Gastroesophageal sphincter (tissue), 4 donors: ENCODE measurements at regions not wholly inside any gene's neighbourhood (a gene's known extent, or its start where the extent isn't known, plus 50 kb on each side); places are given as distances from the start of the nearest gene placed in this dataset.

Experiments
- ATAC-seq: fragments of 150-250 bp; one replicate; pipeline ENCODE4 v1.9.1; 2016; ENCODE audit warnings: mild to moderate bottlenecking, moderate library complexity
- H3K27ac ChIP-seq, 4 donors: fragments of 200-600 bp; sonication (generic) in 3 of 4; 1 replicate in 3 of 4; 2 replicates in 1 of 4; pipeline ENCODE4 v1.5.1; 2016 to 2019
- H3K27me3 ChIP-seq: fragments of 200-600 bp; sonication (generic); one replicate; pipeline ENCODE4 v1.5.1; 2019
- H3K36me3 ChIP-seq, 2 donors: fragments of 200-600 bp; sonication (generic); one replicate each; pipeline ENCODE4 v1.5.1; 2019; ENCODE audit warnings: control low read depth in 1 of 2
- H3K4me1 ChIP-seq, 3 donors: fragments of 200-600 bp; sonication (generic); 1 replicate in 2 of 3; 2 replicates in 1 of 3; pipeline ENCODE4 v1.5.1; 2016 to 2019; ENCODE audit warnings: control low read depth in 2 of 3
- H3K4me3 ChIP-seq, 2 donors: fragments of 200-600 bp; sonication (generic); one replicate each; pipeline ENCODE4 v1.5.1; 2019; ENCODE audit warnings: mild to moderate bottlenecking in 1 of 2, moderate library complexity in 1 of 2
- H3K9me3 ChIP-seq, 3 donors: fragments of 200-600 bp; sonication (generic); one replicate each; pipeline ENCODE4 v1.5.1; 2017 to 2019; ENCODE audit warnings: control low read depth in 2 of 3
- CTCF ChIP-seq, 4 experiments: fragments of 200-600 bp in 2 of 4; fragments of 450-650 bp in 2 of 4; sonication (generic) in 1 of 4; IDR thresholded peaks; one replicate each; pipeline ENCODE4 v1.5.1; 2017 to 2019; ENCODE audit warnings: antibody characterized with exemption in 4 of 4, mild to moderate bottlenecking in 2 of 4, moderate library complexity in 2 of 4
- EP300 ChIP-seq: sonication (generic); formaldehyde crosslinking; IDR thresholded peaks from one replicate; pipeline ENCODE4 v1.6.1; 2017; ENCODE audit warnings: antibody characterized with exemption, mild to moderate bottlenecking
- POLR2A ChIP-seq, 2 donors: fragments of 450-650 bp; IDR thresholded peaks; one replicate each; pipeline ENCODE4 v1.6.1; 2017; ENCODE audit warnings: antibody characterized with exemption in 2 of 2, mild to moderate bottlenecking in 2 of 2, moderate library complexity in 1 of 2
- POLR2AphosphoS5 ChIP-seq: sonication (generic); formaldehyde crosslinking; IDR thresholded peaks from one replicate; pipeline ENCODE4 v1.6.1; 2017; ENCODE audit warnings: antibody characterized with exemption
- WGBS, 2 donors: methylation state at CpG; one replicate each; pipeline ENCODE4 v1.1.5; 2018; ENCODE audit warnings: low coverage in 1 of 2; 5-methylcytosine and 5-hydroxymethylcytosine counted together

- no peaks in the 10 kb centered on the region for H3K36me3 ChIP-seq
- no peak overlapping the region for H3K27ac ChIP-seq
- no peak for TF ChIP-seq CTCF (IDR thresholded peaks at IDR 0.05)
- no peak for TF ChIP-seq POLR2AphosphoS5
- TF ChIP-seq POLR2A (IDR thresholded peaks at IDR 0.05): no peak
- TF ChIP-seq EP300: no peak
- no peak for ATAC-seq
- no peaks in the 10 kb centered on the region for H3K27me3 ChIP-seq
- no peaks in the 10 kb centered on the region for H3K9me3 ChIP-seq
- H3K4me3 ChIP-seq: no peak overlapping the region
- H3K4me1 ChIP-seq: no peaks in the 10 kb centered on the region
- 0 to 13% methylated on average over 3 of the region's 3 CpGs for WGBS, 2 donors
Measured at GRCh38 chr4:116585246-116585645, 500.1 kb downstream of the TRAM1L1 start.

- TF ChIP-seq POLR2AphosphoS5 (no peak), POLR2A (IDR thresholded peaks at IDR 0.05) (no peak), EP300 (no peak), CTCF (IDR thresholded peaks at IDR 0.05) (no peak)
- no peak for ATAC-seq
- no peak overlapping the region for H3K4me3 ChIP-seq
- H3K27me3 ChIP-seq: no peaks in the 10 kb centered on the region
- H3K4me1 ChIP-seq: no peaks in the 10 kb centered on the region
- no peaks in the 10 kb centered on the region for H3K9me3 ChIP-seq
- H3K36me3 ChIP-seq: no peaks in the 10 kb centered on the region
- 24 to 42% methylated on average over 1 of the region's 1 CpG for WGBS, 2 donors
- H3K27ac ChIP-seq: no peak overlapping the region
Measured at GRCh38 chr4:116577321-116577720, 508.1 kb downstream of the TRAM1L1 start.

GRCh38 chr4:116573540-116573939, 511.8 kb downstream of the TRAM1L1 start:
- H3K36me3 ChIP-seq: no peaks in the 10 kb centered on the region
- H3K9me3 ChIP-seq: no peaks in the 10 kb centered on the region
- TF ChIP-seq POLR2AphosphoS5: no peak
- no peak for TF ChIP-seq POLR2A (IDR thresholded peaks at IDR 0.05)
- TF ChIP-seq EP300: no peak
- TF ChIP-seq CTCF (IDR thresholded peaks at IDR 0.05): no peak
- no peak for ATAC-seq
- H3K27ac ChIP-seq: no peak overlapping the region
- H3K4me3 ChIP-seq: no peak overlapping the region
- H3K4me1 ChIP-seq: no peaks in the 10 kb centered on the region
- WGBS, 2 donors: 0% methylated on average over 1 of the region's 3 CpGs; no CpG with 5 or more reads in 1 of the 2 donors
- H3K27me3 ChIP-seq: no peaks in the 10 kb centered on the region

GRCh38 chr4:116561768-116562167, 523.6 kb downstream of the TRAM1L1 start:
- Histone ChIP-seq H3K4me1 (no peaks in the 10 kb centered on the region), H3K36me3 (no peaks in the 10 kb centered on the region), H3K9me3 (peaks cover 0 to 19% (median 0%) of the 10 kb centered on the region in 3 donors), H3K27me3 (no peaks in the 10 kb centered on the region), H3K27ac (no peak overlapping the region), H3K4me3 (no peak overlapping the region)
- TF ChIP-seq POLR2AphosphoS5: no peak
- ATAC-seq: no peak

GRCh38 chr4:116551806-116552205, 533.6 kb downstream of the TRAM1L1 start:
- Histone ChIP-seq H3K4me1 (no peaks in the 10 kb centered on the region), H3K9me3 (no peaks in the 10 kb centered on the region), H3K27me3 (peaks cover 4% of the 10 kb centered on the region), H3K27ac (no peak overlapping the region), H3K4me3 (no peak overlapping the region), H3K36me3 (no peaks in the 10 kb centered on the region)
- ATAC-seq: no peak
- TF ChIP-seq POLR2A (IDR thresholded peaks at IDR 0.05): no peak
- TF ChIP-seq EP300: no peak
- 36% methylated on average over 1 of the region's 1 CpG for WGBS, 2 donors

GRCh38 chr4:116547632-116548031, 537.7 kb downstream of the TRAM1L1 start:
- no peaks in the 10 kb centered on the region for H3K9me3 ChIP-seq
- H3K4me3 ChIP-seq: no peak overlapping the region
- no peaks in the 10 kb centered on the region for H3K4me1 ChIP-seq
- ATAC-seq: no peak
- H3K27ac ChIP-seq: no peak overlapping the region
- TF ChIP-seq CTCF (IDR thresholded peaks at IDR 0.05) (no peak), POLR2A (IDR thresholded peaks at IDR 0.05) (no peak), POLR2AphosphoS5 (no peak), EP300 (no peak)
- 89 to 90% methylated on average over 2 of the region's 2 CpGs for WGBS, 2 donors
- H3K36me3 ChIP-seq: no peaks in the 10 kb centered on the region
- H3K27me3 ChIP-seq: no peaks in the 10 kb centered on the region
